ENCODE measurements at regions not wholly inside any gene's neighbourhood (a gene's known extent, or its start where the extent isn't known, plus 50 kb on each side); places are given as distances from the start of the nearest gene placed in this dataset.
A peak's percentile ranks its signal among the peaks of the same experiment; 100 is the strongest.

GRCh38 chr3:160154596-160154995 lies 70.6 kb upstream of the C3orf80 start:
- Mint-ChIP-seq H3K4me3 (no peak overlapping the region), H3K27ac (no peak overlapping the region), H3K27me3 (ENCODE audit: low read depth, poor library complexity) (peaks cover 6% of the 10 kb centered on the region), H3K36me3 (ENCODE audit: low read depth) (no peaks in the 10 kb centered on the region), H3K4me1 (peaks cover 7% of the 10 kb centered on the region), H3K9me3 (no peaks in the 10 kb centered on the region)
- no peak for DNase-seq
- TF ChIP-seq CTCF (IDR thresholded peaks at IDR 0.05) = no peak

DNA sequence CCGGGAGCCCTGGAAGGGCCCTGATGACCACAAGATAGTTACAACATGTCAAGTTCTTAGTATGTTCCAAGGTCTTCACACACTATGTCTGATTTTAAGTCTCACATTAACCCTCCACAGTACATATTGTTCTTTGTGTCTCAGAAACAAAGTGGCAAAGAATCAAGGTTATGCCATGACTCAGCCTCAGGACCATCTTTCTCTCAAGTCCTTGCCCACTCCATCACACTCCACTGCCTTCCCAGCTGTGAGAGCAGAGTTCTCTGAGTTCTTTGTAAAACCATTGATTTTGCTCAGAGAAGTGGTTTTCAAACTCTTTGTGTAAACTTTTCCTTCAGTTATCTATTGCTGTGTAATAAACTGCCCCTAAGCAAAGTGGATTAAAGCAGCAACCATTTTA lies 67.9 kb upstream of the C3orf80 start:
- TF ChIP-seq CTCF (IDR thresholded peaks at IDR 0.05) = no peak
- peaks cover 2% of the 10 kb centered on the region for H3K27me3 Mint-ChIP-seq (ENCODE audit: low read depth, poor library complexity)
- no peaks in the 10 kb centered on the region for H3K9me3 Mint-ChIP-seq
- no peak overlapping the region for H3K27ac Mint-ChIP-seq
- DNase-seq = no peak
- H3K36me3 Mint-ChIP-seq (ENCODE audit: low read depth) = no peaks in the 10 kb centered on the region
- H3K4me1 Mint-ChIP-seq = peaks cover 24% of the 10 kb centered on the region
- no peak overlapping the region for H3K4me3 Mint-ChIP-seq

GRCh38 chr3:160159341-160159740 lies 65.9 kb upstream of the C3orf80 start:
- no peaks in the 10 kb centered on the region for H3K9me3 Mint-ChIP-seq
- peaks cover 2% of the 10 kb centered on the region for H3K27me3 Mint-ChIP-seq (ENCODE audit: low read depth, poor library complexity)
- no peak overlapping the region for H3K4me3 Mint-ChIP-seq
- peaks cover 44% of the 10 kb centered on the region for H3K4me1 Mint-ChIP-seq
- H3K27ac Mint-ChIP-seq = no peak overlapping the region
- no peaks in the 10 kb centered on the region for H3K36me3 Mint-ChIP-seq (ENCODE audit: low read depth)
- TF ChIP-seq CTCF (IDR thresholded peaks at IDR 0.05) = no peak
- DNase-seq = no peak

- peaks cover 48% of the 10 kb centered on the region for H3K4me1 Mint-ChIP-seq
- DNase-seq = no peak
- no peak overlapping the region for H3K4me3 Mint-ChIP-seq
- H3K27me3 Mint-ChIP-seq (ENCODE audit: low read depth, poor library complexity) = peaks cover 2% of the 10 kb centered on the region
- TF ChIP-seq CTCF (IDR thresholded peaks at IDR 0.05) = no peak
- H3K9me3 Mint-ChIP-seq = no peaks in the 10 kb centered on the region
- no peak overlapping the region for H3K27ac Mint-ChIP-seq
- H3K36me3 Mint-ChIP-seq (ENCODE audit: low read depth) = no peaks in the 10 kb centered on the region
Observed at GRCh38 chr3:160159806-160160205, 65.4 kb upstream of the C3orf80 start.

- Mint-ChIP-seq H3K9me3 (peaks cover 13% of the 10 kb centered on the region), H3K27me3 (ENCODE audit: low read depth, poor library complexity) (peaks cover 2% of the 10 kb centered on the region), H3K4me1 (peaks cover 59% of the 10 kb centered on the region), H3K27ac (peak overlapping the region; percentile 5), H3K4me3 (no peak overlapping the region), H3K36me3 (ENCODE audit: low read depth) (peaks cover 4% of the 10 kb centered on the region)
- TF ChIP-seq CTCF (IDR thresholded peaks at IDR 0.05) = no peak
- DNase-seq = no peak
Observed at GRCh38 chr3:160161921-160162320, 63.3 kb upstream of the C3orf80 start.

- Mint-ChIP-seq H3K36me3 (ENCODE audit: low read depth) (peaks cover 4% of the 10 kb centered on the region), H3K9me3 (peaks cover 13% of the 10 kb centered on the region), H3K4me3 (no peak overlapping the region), H3K27ac (peak overlapping the region; percentile 57), H3K4me1 (peaks cover 59% of the 10 kb centered on the region), H3K27me3 (ENCODE audit: low read depth, poor library complexity) (peaks cover 2% of the 10 kb centered on the region)
- peak; percentile 65 for DNase-seq
- no peak for TF ChIP-seq CTCF (IDR thresholded peaks at IDR 0.05)
Observed at GRCh38 chr3:160162440-160162839, 62.8 kb upstream of the C3orf80 start.

Data from nephron progenitor cell (in vitro differentiated cells).